Astrocyte (in vitro differentiated cells and primary cell): ENCODE measurements at regions not wholly inside any gene's neighbourhood (a gene's known extent, or its start where the extent isn't known, plus 50 kb on each side); places are given as distances from the start of the nearest gene placed in this dataset.

ENCODE experiments used
- DNase-seq: peaks from one replicate; pipeline ENCODE4 v3.0.0-alpha.2; 2010; ENCODE audit warnings: low read depth
- FAIRE-seq: peaks from 2 replicates; lab custom pipeline; 2011; peaks lifted over from hg19 to GRCh38; lab: Jason Lieb, UNC
- H2AFZ ChIP-seq: 2 replicates; pipeline ENCODE4 v1.6.0; 2012; ENCODE audit warnings: low read depth, low read length, inconsistent platforms
- H3K27ac ChIP-seq: 2 replicates; pipeline ENCODE4 v1.5.1; 2011; ENCODE audit warnings: low read depth, low read length, inconsistent platforms
- H3K27me3 ChIP-seq: 2 replicates; pipeline ENCODE4 v1.6.0; 2011; ENCODE audit warnings: low read length, inconsistent platforms; ENCODE audit not compliant: insufficient read depth
- H3K36me3 ChIP-seq: 2 replicates; pipeline ENCODE4 v1.5.1; 2011; ENCODE audit warnings: low read length, inconsistent platforms; ENCODE audit not compliant: insufficient read depth
- H3K4me1 ChIP-seq: 2 replicates; pipeline ENCODE4 v1.5.1; 2011; ENCODE audit warnings: low read length, inconsistent platforms; ENCODE audit not compliant: insufficient read depth
- H3K4me2 ChIP-seq: 2 replicates; pipeline ENCODE4 v1.6.0; 2012; ENCODE audit warnings: low read length, inconsistent platforms
- H3K4me3 ChIP-seq: 2 replicates; pipeline ENCODE4 v1.5.1; 2011; ENCODE audit warnings: low read depth, mild to moderate bottlenecking, low read length, inconsistent platforms; ENCODE audit not compliant: insufficient read depth
- H3K79me2 ChIP-seq: 2 replicates; pipeline ENCODE4 v1.6.0; 2012; ENCODE audit warnings: mild to moderate bottlenecking, low read length, inconsistent platforms; ENCODE audit not compliant: insufficient read depth
- H3K9ac ChIP-seq: 2 replicates; pipeline ENCODE4 v1.6.0; 2012; ENCODE audit warnings: mild to moderate bottlenecking, low read length, inconsistent platforms
- H3K9me3 ChIP-seq: 2 replicates; pipeline ENCODE4 v1.5.1; 2012; ENCODE audit warnings: low read depth, mild to moderate bottlenecking, low read length, inconsistent platforms; ENCODE audit not compliant: insufficient read depth
- H4K20me1 ChIP-seq: 2 replicates; pipeline ENCODE4 v1.6.0; 2012; ENCODE audit warnings: low read length, inconsistent platforms; ENCODE audit not compliant: insufficient read depth
- H3K27ac Mint-ChIP-seq: one replicate; pipeline ENCODE4 v1.8.0; 2021; ENCODE audit warnings: mild to moderate bottlenecking, mixed read lengths; ENCODE audit not compliant: unreplicated experiment
- H3K27me3 Mint-ChIP-seq: one replicate; pipeline ENCODE4 v1.8.0; 2021; ENCODE audit warnings: low read depth, mixed read lengths; ENCODE audit not compliant: unreplicated experiment
- H3K36me3 Mint-ChIP-seq: one replicate; pipeline ENCODE4 v1.8.0; 2021; ENCODE audit warnings: low read depth, mixed read lengths; ENCODE audit not compliant: unreplicated experiment
- H3K4me1 Mint-ChIP-seq: one replicate; pipeline ENCODE4 v1.8.0; 2021; ENCODE audit warnings: low read depth, mixed read lengths; ENCODE audit not compliant: unreplicated experiment
- H3K4me3 Mint-ChIP-seq: one replicate; pipeline ENCODE4 v1.8.0; 2021; ENCODE audit warnings: mild to moderate bottlenecking, moderate library complexity, mixed read lengths; ENCODE audit not compliant: unreplicated experiment
- H3K9me3 Mint-ChIP-seq: one replicate; pipeline ENCODE4 v1.8.0; 2021; ENCODE audit warnings: mild to moderate bottlenecking, mixed read lengths; ENCODE audit not compliant: unreplicated experiment
- EZH2 ChIP-seq: IDR thresholded peaks from 2 replicates; pipeline ENCODE4 v1.6.1; 2012; ENCODE audit warnings: mild to moderate bottlenecking, low read length, inconsistent platforms; ENCODE audit not compliant: insufficient read depth
- TF ChIP-seq, protein P1 (sequence below): IDR thresholded peaks from 2 replicates; pipeline ENCODE4 v1.5.1; 2011; ENCODE audit warnings: low read depth, mild to moderate bottlenecking, inconsistent platforms, low read length, moderate library complexity; ENCODE audit not compliant: insufficient read depth

DNA sequence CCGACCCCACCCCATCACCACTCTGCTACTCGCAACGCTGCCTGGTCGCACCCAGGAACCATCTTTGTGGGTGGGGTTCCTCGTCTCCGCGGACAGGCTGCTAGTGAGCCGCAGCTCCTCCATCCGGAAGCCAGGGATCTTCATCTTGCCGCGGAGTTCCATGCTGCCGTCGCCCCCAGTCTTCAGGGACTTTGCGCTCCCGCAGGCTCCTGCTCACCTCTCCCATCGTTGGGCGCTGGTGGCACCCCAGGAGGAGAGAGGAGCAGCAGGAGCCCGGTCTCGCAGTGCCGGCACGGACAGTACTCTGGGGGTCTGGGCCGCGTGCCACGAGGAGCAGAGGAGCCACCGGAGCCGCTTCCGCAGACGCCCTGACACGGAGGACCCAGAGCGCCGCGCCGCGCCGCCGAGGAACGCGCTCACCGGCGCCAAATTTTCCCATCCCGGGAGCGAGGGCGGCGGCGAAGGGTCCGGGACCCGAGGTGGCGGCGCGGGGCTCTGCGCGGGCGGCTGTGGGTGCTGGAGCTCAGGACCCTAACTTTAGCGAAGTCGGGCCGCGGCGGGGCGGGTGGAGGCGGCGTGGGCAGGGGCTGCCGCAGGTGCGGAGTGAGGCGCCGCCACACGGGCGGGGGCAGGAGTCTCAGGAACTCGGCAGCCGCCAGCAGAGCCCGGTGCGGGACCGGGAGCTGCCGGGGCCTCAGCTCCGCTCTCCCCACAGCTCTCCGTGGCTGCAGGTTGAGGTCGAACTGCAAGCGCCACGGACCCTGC is 750.1 kb upstream of the SORCS1 start:
- Histone ChIP-seq H3K9me3 (no peaks in the 10 kb centered on the region), H3K4me1 (no peaks in the 10 kb centered on the region), H3K79me2 (no peaks in the 10 kb centered on the region), H3K4me3 (peak overlapping the region; percentile 51), H2AFZ (peak overlapping the region; percentile 78), H3K27me3 (peaks cover 5% of the 10 kb centered on the region), H3K27ac (no peak overlapping the region), H4K20me1 (no peaks in the 10 kb centered on the region), H3K9ac (no peak overlapping the region), H3K4me2 (peak overlapping the region; percentile 81), H3K36me3 (no peaks in the 10 kb centered on the region)
- H3K27ac Mint-ChIP-seq, result no peak overlapping the region
- peak overlapping the region; percentile 88 for H3K4me3 Mint-ChIP-seq
- H3K27me3 Mint-ChIP-seq, result peaks cover 12% of the 10 kb centered on the region
- DNase-seq (no peak), FAIRE-seq (no peak)
- TF ChIP-seq EZH2, result peak; percentile 43
- TF ChIP-seq, protein P1, sequence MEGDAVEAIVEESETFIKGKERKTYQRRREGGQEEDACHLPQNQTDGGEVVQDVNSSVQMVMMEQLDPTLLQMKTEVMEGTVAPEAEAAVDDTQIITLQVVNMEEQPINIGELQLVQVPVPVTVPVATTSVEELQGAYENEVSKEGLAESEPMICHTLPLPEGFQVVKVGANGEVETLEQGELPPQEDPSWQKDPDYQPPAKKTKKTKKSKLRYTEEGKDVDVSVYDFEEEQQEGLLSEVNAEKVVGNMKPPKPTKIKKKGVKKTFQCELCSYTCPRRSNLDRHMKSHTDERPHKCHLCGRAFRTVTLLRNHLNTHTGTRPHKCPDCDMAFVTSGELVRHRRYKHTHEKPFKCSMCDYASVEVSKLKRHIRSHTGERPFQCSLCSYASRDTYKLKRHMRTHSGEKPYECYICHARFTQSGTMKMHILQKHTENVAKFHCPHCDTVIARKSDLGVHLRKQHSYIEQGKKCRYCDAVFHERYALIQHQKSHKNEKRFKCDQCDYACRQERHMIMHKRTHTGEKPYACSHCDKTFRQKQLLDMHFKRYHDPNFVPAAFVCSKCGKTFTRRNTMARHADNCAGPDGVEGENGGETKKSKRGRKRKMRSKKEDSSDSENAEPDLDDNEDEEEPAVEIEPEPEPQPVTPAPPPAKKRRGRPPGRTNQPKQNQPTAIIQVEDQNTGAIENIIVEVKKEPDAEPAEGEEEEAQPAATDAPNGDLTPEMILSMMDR, result no peak
- no peaks in the 10 kb centered on the region for H3K36me3 Mint-ChIP-seq
- H3K9me3 Mint-ChIP-seq, result peaks cover 5% of the 10 kb centered on the region
- peaks cover 4% of the 10 kb centered on the region for H3K4me1 Mint-ChIP-seq

DNA sequence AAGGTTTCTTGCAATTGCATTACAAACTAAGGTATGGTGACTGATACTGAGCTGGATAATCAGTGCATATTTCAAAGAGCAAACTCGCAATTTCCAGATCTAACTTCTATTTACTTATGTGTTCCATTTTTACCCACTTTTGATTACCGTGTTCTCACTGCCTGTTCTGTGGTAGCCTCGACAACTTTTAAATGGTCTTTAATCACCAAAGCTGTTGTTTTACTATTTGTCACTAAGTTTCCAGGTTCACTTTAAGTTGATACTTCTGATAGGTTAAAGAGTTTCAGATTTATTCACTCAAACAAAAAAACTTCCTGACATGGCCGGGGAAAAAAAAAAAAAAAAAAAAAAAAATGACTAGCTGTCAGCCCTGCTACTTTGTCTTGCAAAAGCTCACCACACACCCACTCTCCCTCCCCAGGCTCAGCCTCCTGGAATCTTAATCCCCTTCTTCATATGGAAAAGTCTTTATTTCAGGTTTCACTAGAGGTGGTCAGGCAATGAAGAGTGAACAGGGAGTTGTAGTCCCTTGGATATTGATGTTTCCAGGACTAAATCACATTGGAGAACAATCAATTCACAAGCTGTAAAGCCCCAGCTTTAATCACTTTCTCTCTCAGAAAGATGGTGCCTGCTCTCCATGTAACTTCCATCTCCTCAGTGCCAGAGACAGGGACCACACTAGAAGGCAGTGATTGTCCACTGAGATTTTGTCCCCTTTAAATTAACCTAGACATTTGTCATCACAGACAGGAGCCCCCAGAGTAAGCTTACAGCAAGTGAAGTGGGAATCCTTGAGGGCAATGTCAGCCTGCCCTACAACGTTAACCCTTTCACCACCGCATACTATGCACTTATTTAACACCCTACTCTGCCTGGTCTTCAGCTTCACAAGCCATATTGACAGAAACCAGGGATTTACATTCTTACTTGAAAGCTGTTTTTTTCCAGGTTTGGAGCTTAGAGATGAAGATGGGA is 749.1 kb upstream of the SORCS1 start:
- Mint-ChIP-seq H3K27me3 (peaks cover 12% of the 10 kb centered on the region), H3K4me3 (peak overlapping the region; percentile 88), H3K9me3 (no peaks in the 10 kb centered on the region), H3K36me3 (no peaks in the 10 kb centered on the region), H3K4me1 (peaks cover 4% of the 10 kb centered on the region), H3K27ac (no peak overlapping the region)
- no peaks in the 10 kb centered on the region for H4K20me1 ChIP-seq
- H3K36me3 ChIP-seq, result no peaks in the 10 kb centered on the region
- H2AFZ ChIP-seq, result no peak overlapping the region
- no peak overlapping the region for H3K27ac ChIP-seq
- no peaks in the 10 kb centered on the region for H3K79me2 ChIP-seq
- H3K9me3 ChIP-seq, result no peaks in the 10 kb centered on the region
- H3K9ac ChIP-seq, result no peak overlapping the region
- H3K4me3 ChIP-seq, result no peak overlapping the region
- TF ChIP-seq, protein P1, result no peak
- TF ChIP-seq EZH2, result no peak
- H3K4me1 ChIP-seq, result no peaks in the 10 kb centered on the region
- H3K27me3 ChIP-seq, result peaks cover 5% of the 10 kb centered on the region
- H3K4me2 ChIP-seq, result peak overlapping the region; percentile 81
- DNase-seq (no peak), FAIRE-seq (no peak)
